HFFc6 (cell line): ENCODE measurements at regions not wholly inside any gene's neighbourhood (a gene's known extent, or its start where the extent isn't known, plus 50 kb on each side); places are given as distances from the start of the nearest gene placed in this dataset.

ENCODE experiments used
- DNase-seq: peaks from one replicate; pipeline ENCODE4 v3.0.0-alpha.2; 2018
- H3K27ac Mint-ChIP-seq: 2 replicates; pipeline ENCODE4 v1.8.0; 2020; ENCODE audit warnings: mild to moderate bottlenecking, mixed read lengths
- H3K27me3 Mint-ChIP-seq: 2 replicates; pipeline ENCODE4 v1.8.0; 2021; ENCODE audit warnings: mild to moderate bottlenecking, moderate library complexity, mixed read lengths; ENCODE audit not compliant: insufficient read depth
- H3K36me3 Mint-ChIP-seq: 2 replicates; pipeline ENCODE4 v1.8.0; 2021; ENCODE audit warnings: low read depth, mixed read lengths
- H3K4me1 Mint-ChIP-seq: 2 replicates; pipeline ENCODE4 v1.8.0; 2020; ENCODE audit warnings: low read depth, mixed read lengths
- H3K4me3 Mint-ChIP-seq: 2 replicates; pipeline ENCODE4 v1.8.0; 2020; ENCODE audit warnings: mild to moderate bottlenecking, moderate library complexity, mixed read lengths
- H3K9me3 Mint-ChIP-seq: 2 replicates; pipeline ENCODE4 v1.8.0; 2020; ENCODE audit warnings: mild to moderate bottlenecking, mixed read lengths
- TF ChIP-seq, protein P1 (sequence below): fragments of 200-600 bp; sonication (generic); IDR thresholded peaks from 2 replicates; pipeline ENCODE4 v1.5.0; 2021; ENCODE audit warnings: antibody characterized with exemption, mild to moderate bottlenecking

DNA sequence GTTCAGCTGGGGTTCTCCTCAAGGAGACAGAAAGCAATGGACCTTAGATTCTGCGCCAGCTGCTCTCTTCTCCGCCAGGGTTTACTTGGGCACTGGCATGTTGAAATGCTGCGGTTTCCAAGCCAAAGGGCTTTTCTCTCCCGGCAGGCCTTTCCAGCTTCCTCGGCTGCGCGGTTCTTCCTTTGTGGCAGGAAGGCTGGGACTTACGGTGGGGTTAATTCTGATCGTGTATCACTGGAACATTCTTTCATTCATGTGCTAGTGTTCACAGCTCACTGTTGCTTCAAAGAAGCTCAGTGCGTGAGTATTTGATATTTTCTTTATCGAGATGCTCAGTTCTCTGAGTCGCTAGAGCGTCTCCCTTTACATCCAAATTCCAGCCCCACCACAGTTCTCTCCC, 723.2 kb downstream of the UQCRFS1 start:
- no peak for DNase-seq

DNA sequence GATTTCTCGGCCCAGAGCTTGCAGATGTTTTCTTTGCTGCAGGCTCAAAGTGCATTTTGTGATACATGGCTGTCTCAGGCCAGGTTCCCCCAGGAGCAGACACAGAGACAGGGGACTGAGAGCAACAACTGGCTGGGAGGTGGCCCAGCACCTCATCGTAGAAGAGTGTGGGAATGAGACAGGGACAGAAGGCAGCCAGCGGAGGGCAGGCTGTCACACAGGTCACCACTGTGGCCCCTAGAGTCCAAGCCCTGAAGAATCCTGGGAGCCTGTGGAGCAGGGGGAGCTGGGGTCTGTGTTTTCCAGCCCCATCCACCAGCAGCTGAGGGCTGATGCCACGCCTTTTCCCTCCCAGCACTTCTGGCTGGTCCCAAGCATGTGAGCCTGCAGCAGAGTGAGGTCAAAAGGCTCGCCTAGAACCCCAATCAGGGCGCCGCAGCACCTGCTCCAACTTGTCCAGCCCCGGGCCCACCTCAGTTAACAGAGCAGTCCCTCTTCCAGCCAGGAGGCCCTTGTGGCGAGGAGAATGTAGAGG, 723.8 kb downstream of the UQCRFS1 start:
- TF ChIP-seq, protein P1, sequence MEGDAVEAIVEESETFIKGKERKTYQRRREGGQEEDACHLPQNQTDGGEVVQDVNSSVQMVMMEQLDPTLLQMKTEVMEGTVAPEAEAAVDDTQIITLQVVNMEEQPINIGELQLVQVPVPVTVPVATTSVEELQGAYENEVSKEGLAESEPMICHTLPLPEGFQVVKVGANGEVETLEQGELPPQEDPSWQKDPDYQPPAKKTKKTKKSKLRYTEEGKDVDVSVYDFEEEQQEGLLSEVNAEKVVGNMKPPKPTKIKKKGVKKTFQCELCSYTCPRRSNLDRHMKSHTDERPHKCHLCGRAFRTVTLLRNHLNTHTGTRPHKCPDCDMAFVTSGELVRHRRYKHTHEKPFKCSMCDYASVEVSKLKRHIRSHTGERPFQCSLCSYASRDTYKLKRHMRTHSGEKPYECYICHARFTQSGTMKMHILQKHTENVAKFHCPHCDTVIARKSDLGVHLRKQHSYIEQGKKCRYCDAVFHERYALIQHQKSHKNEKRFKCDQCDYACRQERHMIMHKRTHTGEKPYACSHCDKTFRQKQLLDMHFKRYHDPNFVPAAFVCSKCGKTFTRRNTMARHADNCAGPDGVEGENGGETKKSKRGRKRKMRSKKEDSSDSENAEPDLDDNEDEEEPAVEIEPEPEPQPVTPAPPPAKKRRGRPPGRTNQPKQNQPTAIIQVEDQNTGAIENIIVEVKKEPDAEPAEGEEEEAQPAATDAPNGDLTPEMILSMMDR, result no peak
- Mint-ChIP-seq H3K27me3 (no peaks in the 10 kb centered on the region), H3K36me3 (no peaks in the 10 kb centered on the region; the same call in 1 of the 2 replicates), H3K27ac (no peak overlapping the region), H3K4me3 (no peak overlapping the region), H3K9me3 (peaks cover 59% of the 10 kb centered on the region), H3K4me1 (no peaks in the 10 kb centered on the region)
- no peak for DNase-seq

More for the DNA sequence above, 723.2 kb downstream of the UQCRFS1 start:
- Mint-ChIP-seq H3K4me1 (no peaks in the 10 kb centered on the region), H3K27me3 (no peaks in the 10 kb centered on the region), H3K4me3 (no peak overlapping the region), H3K36me3 (no peaks in the 10 kb centered on the region; the same call in 1 of the 2 replicates), H3K27ac (no peak overlapping the region), H3K9me3 (peaks cover 58% of the 10 kb centered on the region)
- TF ChIP-seq, protein P1, result no peak

DNA sequence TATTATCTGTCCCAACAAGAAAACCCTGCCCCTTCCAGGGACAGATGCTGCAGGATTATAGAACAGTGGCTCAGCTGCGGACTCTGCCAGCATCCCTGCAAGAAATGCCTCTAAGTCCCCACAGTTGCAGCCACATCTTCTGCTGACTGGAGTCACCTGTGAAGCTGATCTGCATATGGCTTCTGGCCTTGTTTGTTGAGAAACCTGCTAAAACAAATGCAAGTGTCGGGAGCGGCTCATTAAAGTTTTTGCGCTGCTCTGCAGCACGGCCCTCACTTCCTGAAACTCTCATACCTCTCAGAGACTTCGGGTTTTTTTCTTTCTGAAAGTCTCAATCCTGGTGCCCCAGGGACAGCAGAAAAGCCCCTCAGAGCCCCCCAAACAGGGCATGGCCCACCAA, 725.0 kb downstream of the UQCRFS1 start:
- TF ChIP-seq, protein P1, result no peak
- Mint-ChIP-seq H3K27ac (no peak overlapping the region), H3K4me1 (no peaks in the 10 kb centered on the region), H3K4me3 (no peak overlapping the region), H3K36me3 (no peaks in the 10 kb centered on the region; the same call in 1 of the 2 replicates), H3K27me3 (no peaks in the 10 kb centered on the region), H3K9me3 (peaks cover 65% of the 10 kb centered on the region)
- no peak for DNase-seq

DNA sequence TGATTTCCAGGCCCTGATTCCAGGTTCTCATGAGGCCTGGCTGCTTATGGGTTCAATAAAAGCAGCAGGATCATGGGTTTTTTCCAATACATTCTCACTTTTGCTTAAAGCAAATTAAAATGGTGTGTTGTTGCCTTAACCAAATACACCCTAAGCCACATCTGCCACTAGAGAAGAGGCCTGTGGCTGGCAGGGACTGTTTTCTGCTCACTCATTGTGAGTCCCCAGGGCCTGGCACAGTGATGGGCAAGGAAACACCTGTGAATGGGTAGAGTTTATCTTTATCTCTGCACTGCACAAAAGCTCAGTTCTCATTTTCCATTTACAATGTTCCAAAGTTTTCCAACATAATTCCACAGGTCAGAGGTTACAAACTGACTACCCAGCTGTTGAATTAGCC, 726.0 kb downstream of the UQCRFS1 start:
- TF ChIP-seq, protein P1, result no peak
- H3K9me3 Mint-ChIP-seq, result peaks cover 61% of the 10 kb centered on the region
- no peaks in the 10 kb centered on the region for H3K27me3 Mint-ChIP-seq
- no peaks in the 10 kb centered on the region; the same call in 1 of the 2 replicates for H3K36me3 Mint-ChIP-seq
- DNase-seq, result no peak
- H3K4me1 Mint-ChIP-seq, result no peaks in the 10 kb centered on the region
- H3K27ac Mint-ChIP-seq, result no peak overlapping the region
- no peak overlapping the region for H3K4me3 Mint-ChIP-seq

DNA sequence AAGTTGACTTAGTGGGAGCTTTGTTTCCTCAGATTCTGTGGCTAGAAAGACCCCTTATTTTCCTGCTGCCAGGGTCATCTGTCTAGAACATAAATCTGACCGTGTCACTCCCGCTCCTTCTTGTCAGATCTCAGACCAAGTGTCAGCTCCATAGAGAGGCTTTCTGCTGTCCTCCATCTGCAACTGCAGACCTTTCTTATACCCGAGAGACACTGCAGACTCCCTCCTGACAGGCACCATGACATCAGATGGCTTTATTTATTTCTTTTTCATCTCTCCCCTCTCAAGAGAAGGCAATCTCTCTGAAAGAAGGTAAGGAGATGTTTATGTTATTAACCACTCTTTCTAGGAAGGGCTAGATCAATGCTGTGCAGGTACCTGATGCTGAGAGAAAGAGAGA, 726.5 kb downstream of the UQCRFS1 start:
- H3K27ac Mint-ChIP-seq, result no peak overlapping the region
- DNase-seq, result no peak
- no peaks in the 10 kb centered on the region; the same call in 1 of the 2 replicates for H3K36me3 Mint-ChIP-seq
- H3K4me1 Mint-ChIP-seq, result no peaks in the 10 kb centered on the region
- TF ChIP-seq, protein P1, result no peak
- H3K27me3 Mint-ChIP-seq, result no peaks in the 10 kb centered on the region
- no peak overlapping the region for H3K4me3 Mint-ChIP-seq
- H3K9me3 Mint-ChIP-seq, result peaks cover 61% of the 10 kb centered on the region
